Activated CD4-positive, alpha-beta memory T cell treated with anti-CD3 and anti-CD28 coated beads for 36 hours (primary cell): ENCODE measurements at regions not wholly inside any gene's neighbourhood (a gene's known extent, or its start where the extent isn't known, plus 50 kb on each side); places are given as distances from the start of the nearest gene placed in this dataset.
"Not testable (repeated sequence)": the region's sequence is repeated elsewhere in the genome, so short reads cannot be mapped to it uniquely, and the experiment has no call there.

Source experiments
- CTCF ChIA-PET: fragments of 350-600 bp; sonication (Branson Sonifier 250); formaldehyde crosslinking; loops from one replicate; lab custom pipeline; 2021; ENCODE audit warnings: antibody characterized with exemption, inconsistent platforms; lab: Charles Lee
- POLR2A ChIA-PET: fragments of 350-600 bp; sonication (Branson Sonifier 250); formaldehyde crosslinking; loops from one replicate; lab custom pipeline; 2021; ENCODE audit warnings: antibody characterized with exemption; lab: Charles Lee
- DNase-seq: peaks from one replicate; pipeline ENCODE4 v3.0.0-alpha.2; 2020
- H3K27ac Mint-ChIP-seq: one replicate; pipeline ENCODE4 v1.8.0; 2021; ENCODE audit warnings: mixed read lengths
- H3K27me3 Mint-ChIP-seq: one replicate; pipeline ENCODE4 v1.8.0; 2021; ENCODE audit warnings: mixed read lengths
- H3K36me3 Mint-ChIP-seq: one replicate; pipeline ENCODE4 v1.8.0; 2021; ENCODE audit warnings: mixed read lengths
- H3K4me1 Mint-ChIP-seq: one replicate; pipeline ENCODE4 v1.8.0; 2021; ENCODE audit warnings: low read depth, mixed read lengths
- H3K4me3 Mint-ChIP-seq: one replicate; pipeline ENCODE4 v1.8.0; 2021; ENCODE audit warnings: mild to moderate bottlenecking, mixed read lengths
- H3K9me3 Mint-ChIP-seq: one replicate; pipeline ENCODE4 v1.8.0; 2021; ENCODE audit warnings: mixed read lengths
- intact Hi-C: fragments of 100-400 bp; cut with micrococcal nuclease; formaldehyde crosslinking; loops from one replicate; pipeline ENCODE4 v1.15.1; 2023

GRCh38 chr15:96612917-96613316 is 282.4 kb downstream of the NR2F2 start:
- intact Hi-C loops: no loop called here
- Mint-ChIP-seq H3K36me3 (no peaks in the 10 kb centered on the region), H3K27me3 (no peaks in the 10 kb centered on the region), H3K4me3 (no peak overlapping the region), H3K9me3 (peaks cover 12% of the 10 kb centered on the region), H3K27ac (no peak overlapping the region), H3K4me1 (no peaks in the 10 kb centered on the region)
- ChIA-PET POLR2A (no interaction called here), CTCF (no interaction called here)
- DNase-seq: no peak

- Mint-ChIP-seq H3K27ac (no peak overlapping the region), H3K27me3 (peaks cover 2% of the 10 kb centered on the region), H3K9me3 (peaks cover under 1% of the 10 kb centered on the region), H3K4me1 (no peaks in the 10 kb centered on the region), H3K4me3 (no peak overlapping the region), H3K36me3 (no peaks in the 10 kb centered on the region)
- ChIA-PET CTCF (no interaction called here), POLR2A (no interaction called here)
- DNase-seq: no peak
- intact Hi-C loops: no loop called here
Measured at GRCh38 chr15:96619174-96619573, 288.7 kb downstream of the NR2F2 start.

GRCh38 chr15:96622714-96623113 is 292.2 kb downstream of the NR2F2 start:
- DNase-seq: no peak
- H3K9me3 Mint-ChIP-seq: no peaks in the 10 kb centered on the region
- intact Hi-C loops: no loop called here
- no peaks in the 10 kb centered on the region for H3K4me1 Mint-ChIP-seq
- no peak overlapping the region for H3K4me3 Mint-ChIP-seq
- peaks cover 2% of the 10 kb centered on the region for H3K27me3 Mint-ChIP-seq
- CTCF ChIA-PET: no interaction called here
- H3K27ac Mint-ChIP-seq: no peak overlapping the region
- POLR2A ChIA-PET: no interaction called here
- H3K36me3 Mint-ChIP-seq: no peaks in the 10 kb centered on the region

GRCh38 chr15:96625256-96625655 is 294.8 kb downstream of the NR2F2 start:
- no peak for DNase-seq
- ChIA-PET CTCF (no interaction called here), POLR2A (no interaction called here)
- Mint-ChIP-seq H3K9me3 (no peaks in the 10 kb centered on the region), H3K27me3 (peaks cover 2% of the 10 kb centered on the region), H3K27ac (no peak overlapping the region), H3K4me1 (no peaks in the 10 kb centered on the region), H3K4me3 (no peak overlapping the region), H3K36me3 (no peaks in the 10 kb centered on the region)
- intact Hi-C loops: no loop called here

- intact Hi-C loops: no loop called here
- Mint-ChIP-seq H3K27ac (no peak overlapping the region), H3K4me3 (no peak overlapping the region), H3K36me3 (no peaks in the 10 kb centered on the region), H3K9me3 (no peaks in the 10 kb centered on the region), H3K27me3 (no peaks in the 10 kb centered on the region), H3K4me1 (no peaks in the 10 kb centered on the region)
- no peak for DNase-seq
- CTCF ChIA-PET: no interaction called here
- POLR2A ChIA-PET: no interaction called here
Measured at GRCh38 chr15:96627031-96627568, 296.6 kb downstream of the NR2F2 start.

- Mint-ChIP-seq H3K9me3 (no peaks in the 10 kb centered on the region), H3K27me3 (no peaks in the 10 kb centered on the region), H3K27ac (no peak overlapping the region), H3K4me3 (no peak overlapping the region), H3K4me1 (no peaks in the 10 kb centered on the region), H3K36me3 (no peaks in the 10 kb centered on the region)
- intact Hi-C loops: no loop called here
- DNase-seq: no peak
- POLR2A ChIA-PET: no interaction called here
- CTCF ChIA-PET: no interaction called here
Measured at GRCh38 chr15:96629511-96629910, 299.0 kb downstream of the NR2F2 start.

- POLR2A ChIA-PET: interaction anchor here (0.6 kb wide), 1 partner anchor 212 kb away, joined by 3 read pairs; no protein-coding TSS in a partner anchor
- intact Hi-C loops: no loop called here
Measured at GRCh38 chr15:96638793-96639192, 308.3 kb downstream of the NR2F2 start.

GRCh38 chr15:96645796-96646195 is 315.3 kb downstream of the NR2F2 start:
- intact Hi-C loops: no loop called here
- Mint-ChIP-seq H3K4me1 (no peaks in the 10 kb centered on the region), H3K36me3 (no peaks in the 10 kb centered on the region), H3K4me3 (no peak overlapping the region), H3K9me3 (peaks cover 12% of the 10 kb centered on the region), H3K27me3 (no peaks in the 10 kb centered on the region), H3K27ac (no peak overlapping the region)
- DNase-seq: no peak
- POLR2A ChIA-PET: no interaction called here
- CTCF ChIA-PET: no interaction called here

More at GRCh38 chr15:96638793-96639192, 308.3 kb downstream of the NR2F2 start:
- no peak overlapping the region for H3K4me3 Mint-ChIP-seq
- no peaks in the 10 kb centered on the region for H3K36me3 Mint-ChIP-seq
- H3K27ac Mint-ChIP-seq: no peak overlapping the region
- CTCF ChIA-PET: no interaction called here
- peaks cover 7% of the 10 kb centered on the region for H3K9me3 Mint-ChIP-seq
- DNase-seq: no peak
- H3K4me1 Mint-ChIP-seq: no peaks in the 10 kb centered on the region
- H3K27me3 Mint-ChIP-seq: no peaks in the 10 kb centered on the region

- DNase-seq: no peak
- POLR2A ChIA-PET: no interaction called here
- intact Hi-C loops: no loop called here
- no peaks in the 10 kb centered on the region for H3K4me1 Mint-ChIP-seq
- no peaks in the 10 kb centered on the region for H3K27me3 Mint-ChIP-seq
- H3K36me3 Mint-ChIP-seq: no peaks in the 10 kb centered on the region
- H3K4me3 Mint-ChIP-seq: no peak overlapping the region
- H3K9me3 Mint-ChIP-seq: peaks cover 8% of the 10 kb centered on the region
- H3K27ac Mint-ChIP-seq: no peak overlapping the region
- CTCF ChIA-PET: no interaction called here
Measured at GRCh38 chr15:96648866-96649265, 318.4 kb downstream of the NR2F2 start.

- no peak overlapping the region for H3K4me3 Mint-ChIP-seq
- no peak overlapping the region for H3K27ac Mint-ChIP-seq
- H3K27me3 Mint-ChIP-seq: no peaks in the 10 kb centered on the region
- peaks cover 3% of the 10 kb centered on the region for H3K9me3 Mint-ChIP-seq
- intact Hi-C loops: no loop called here
- ChIA-PET CTCF (no interaction called here), POLR2A (no interaction called here)
- DNase-seq: no peak
- H3K4me1 Mint-ChIP-seq: no peaks in the 10 kb centered on the region
- H3K36me3 Mint-ChIP-seq: no peaks in the 10 kb centered on the region
Measured at GRCh38 chr15:96657096-96657495, 326.6 kb downstream of the NR2F2 start.

- H3K36me3 Mint-ChIP-seq, H3K9me3 Mint-ChIP-seq, H3K4me3 Mint-ChIP-seq, H3K4me1 Mint-ChIP-seq, CTCF ChIA-PET, intact Hi-C loops, DNase-seq, H3K27ac Mint-ChIP-seq, H3K27me3 Mint-ChIP-seq, POLR2A ChIA-PET: not testable (repeated sequence)
Measured at GRCh38 chr15:96666979-96667378, 336.5 kb downstream of the NR2F2 start.

GRCh38 chr15:96670389-96670788 is 339.9 kb downstream of the NR2F2 start:
- Mint-ChIP-seq H3K4me3 (no peak overlapping the region), H3K4me1 (no peaks in the 10 kb centered on the region), H3K27me3 (no peaks in the 10 kb centered on the region), H3K9me3 (peaks cover 3% of the 10 kb centered on the region), H3K36me3 (no peaks in the 10 kb centered on the region), H3K27ac (no peak overlapping the region)
- no peak for DNase-seq
- ChIA-PET CTCF (no interaction called here), POLR2A (no interaction called here)
- intact Hi-C loops: no loop called here

- no peaks in the 10 kb centered on the region for H3K4me1 Mint-ChIP-seq
- intact Hi-C loops: no loop called here
- no peaks in the 10 kb centered on the region for H3K27me3 Mint-ChIP-seq
- ChIA-PET POLR2A (no interaction called here), CTCF (no interaction called here)
- no peaks in the 10 kb centered on the region for H3K36me3 Mint-ChIP-seq
- no peak for DNase-seq
- H3K4me3 Mint-ChIP-seq: no peak overlapping the region
- no peaks in the 10 kb centered on the region for H3K9me3 Mint-ChIP-seq
- H3K27ac Mint-ChIP-seq: no peak overlapping the region
Measured at GRCh38 chr15:96672629-96673028, 342.1 kb downstream of the NR2F2 start.
